ENCODE measurements at regions not wholly inside any gene's neighbourhood (a gene's known extent, or its start where the extent isn't known, plus 50 kb on each side); places are given as distances from the start of the nearest gene placed in this dataset.

DNA sequence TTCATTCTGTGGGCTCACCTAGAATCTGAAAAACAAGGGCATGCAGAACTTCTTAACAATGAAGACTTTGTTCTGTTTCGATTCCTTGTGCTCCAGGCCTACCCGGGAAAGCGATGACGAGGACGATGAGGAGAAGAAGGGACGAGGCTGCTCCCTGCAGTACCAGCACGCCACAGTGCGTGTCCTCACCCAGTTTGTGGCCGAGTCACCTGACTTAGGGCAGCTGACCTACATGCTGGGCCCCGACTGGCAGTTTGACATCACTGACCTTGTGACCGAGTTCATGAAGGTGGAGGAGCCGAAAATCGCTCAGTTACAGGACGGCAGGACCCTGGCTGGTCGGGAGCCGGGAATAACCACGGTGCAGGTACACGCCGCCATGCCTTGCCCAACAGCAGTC lies 585.4 kb downstream of the AACS start:
- H3K4me1 ChIP-seq: no peaks in the 10 kb centered on the region
- H3K4me3 ChIP-seq: no peak overlapping the region
- H3K27ac ChIP-seq: no peak overlapping the region
- DNase-seq (no peak), ATAC-seq (no peak)
- no peaks in the 10 kb centered on the region for H3K27me3 ChIP-seq
- in situ Hi-C loops (cut with MboI; ENCODE audit: low sequenced_read_pairs in 4 of 4): no loop called here
- intact Hi-C loops (cut with DNase I; ENCODE audit: low total_unique reads): no loop called here
- TF ChIP-seq, protein P1, sequence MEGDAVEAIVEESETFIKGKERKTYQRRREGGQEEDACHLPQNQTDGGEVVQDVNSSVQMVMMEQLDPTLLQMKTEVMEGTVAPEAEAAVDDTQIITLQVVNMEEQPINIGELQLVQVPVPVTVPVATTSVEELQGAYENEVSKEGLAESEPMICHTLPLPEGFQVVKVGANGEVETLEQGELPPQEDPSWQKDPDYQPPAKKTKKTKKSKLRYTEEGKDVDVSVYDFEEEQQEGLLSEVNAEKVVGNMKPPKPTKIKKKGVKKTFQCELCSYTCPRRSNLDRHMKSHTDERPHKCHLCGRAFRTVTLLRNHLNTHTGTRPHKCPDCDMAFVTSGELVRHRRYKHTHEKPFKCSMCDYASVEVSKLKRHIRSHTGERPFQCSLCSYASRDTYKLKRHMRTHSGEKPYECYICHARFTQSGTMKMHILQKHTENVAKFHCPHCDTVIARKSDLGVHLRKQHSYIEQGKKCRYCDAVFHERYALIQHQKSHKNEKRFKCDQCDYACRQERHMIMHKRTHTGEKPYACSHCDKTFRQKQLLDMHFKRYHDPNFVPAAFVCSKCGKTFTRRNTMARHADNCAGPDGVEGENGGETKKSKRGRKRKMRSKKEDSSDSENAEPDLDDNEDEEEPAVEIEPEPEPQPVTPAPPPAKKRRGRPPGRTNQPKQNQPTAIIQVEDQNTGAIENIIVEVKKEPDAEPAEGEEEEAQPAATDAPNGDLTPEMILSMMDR (IDR thresholded peaks at IDR 0.05 in 4 of 5, conservative IDR thresholded peaks at IDR 0.05 in 1 of 5): no peak
- no peak for TF ChIP-seq POLR2A (IDR thresholded peaks at IDR 0.05)
- no peaks in the 10 kb centered on the region for H3K9me3 ChIP-seq
- no peaks in the 10 kb centered on the region for H3K36me3 ChIP-seq

DNA sequence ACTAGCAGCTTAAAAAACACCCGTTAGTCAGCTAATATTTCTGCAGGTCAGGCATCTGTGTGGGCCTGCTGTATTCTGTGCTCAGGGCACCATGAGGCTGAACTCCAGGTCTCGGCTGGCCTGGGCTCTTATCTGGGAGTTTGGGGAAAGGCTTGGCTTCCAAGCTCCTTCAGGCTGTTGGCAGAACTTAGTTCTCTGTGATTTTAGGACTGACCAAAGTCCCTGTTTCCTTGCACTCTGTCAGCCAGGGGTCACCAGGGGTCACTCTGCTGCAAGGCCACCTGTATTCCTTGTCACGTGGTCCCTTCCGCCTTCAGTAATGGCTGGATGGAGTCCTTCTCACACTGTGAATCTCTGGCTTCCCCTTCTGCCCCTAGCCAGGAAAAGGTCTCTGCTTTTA lies 586.4 kb downstream of the AACS start:
- no peak for TF ChIP-seq POLR2A (IDR thresholded peaks at IDR 0.05)
- TF ChIP-seq, protein P1 (IDR thresholded peaks at IDR 0.05 in 4 of 5, conservative IDR thresholded peaks at IDR 0.05 in 1 of 5): no peak
- DNase-seq: no peak
- Histone ChIP-seq H3K27me3 (no peaks in the 10 kb centered on the region), H3K27ac (no peak overlapping the region), H3K4me1 (no peaks in the 10 kb centered on the region), H3K36me3 (no peaks in the 10 kb centered on the region), H3K4me3 (no peak overlapping the region), H3K9me3 (no peaks in the 10 kb centered on the region)
- ATAC-seq: no peak
- in situ Hi-C loops (cut with MboI; ENCODE audit: low sequenced_read_pairs in 4 of 4) (no loop called here), intact Hi-C loops (cut with DNase I; ENCODE audit: low total_unique reads) (no loop called here)

DNA sequence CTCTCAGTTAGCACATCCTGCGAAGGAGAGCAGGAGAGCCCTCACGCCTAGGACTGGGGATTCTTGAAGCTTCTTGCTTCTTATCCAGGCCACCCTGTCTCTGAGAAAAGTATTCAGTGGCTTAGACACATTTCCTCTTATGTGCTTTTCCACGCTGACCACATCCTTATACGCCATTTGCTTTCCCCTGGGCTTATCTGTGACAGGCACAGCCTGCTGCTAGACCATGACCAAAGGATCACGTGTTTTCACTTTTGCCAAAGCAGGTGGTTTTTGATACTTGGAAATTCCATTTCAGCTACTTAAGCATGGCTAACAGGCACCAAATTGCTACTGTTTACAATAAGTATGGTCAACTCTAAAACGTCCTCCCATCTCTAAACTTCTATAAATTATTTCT lies 587.4 kb downstream of the AACS start:
- Histone ChIP-seq H3K4me1 (no peaks in the 10 kb centered on the region), H3K9me3 (no peaks in the 10 kb centered on the region), H3K27ac (no peak overlapping the region), H3K27me3 (no peaks in the 10 kb centered on the region), H3K4me3 (no peak overlapping the region), H3K36me3 (no peaks in the 10 kb centered on the region)
- DNase-seq (no peak), ATAC-seq (no peak)
- intact Hi-C loops (cut with DNase I; ENCODE audit: low total_unique reads) (no loop called here), in situ Hi-C loops (cut with MboI; ENCODE audit: low sequenced_read_pairs in 4 of 4) (no loop called here)
- TF ChIP-seq, protein P1 (IDR thresholded peaks at IDR 0.05 in 4 of 5, conservative IDR thresholded peaks at IDR 0.05 in 1 of 5): no peak

DNA sequence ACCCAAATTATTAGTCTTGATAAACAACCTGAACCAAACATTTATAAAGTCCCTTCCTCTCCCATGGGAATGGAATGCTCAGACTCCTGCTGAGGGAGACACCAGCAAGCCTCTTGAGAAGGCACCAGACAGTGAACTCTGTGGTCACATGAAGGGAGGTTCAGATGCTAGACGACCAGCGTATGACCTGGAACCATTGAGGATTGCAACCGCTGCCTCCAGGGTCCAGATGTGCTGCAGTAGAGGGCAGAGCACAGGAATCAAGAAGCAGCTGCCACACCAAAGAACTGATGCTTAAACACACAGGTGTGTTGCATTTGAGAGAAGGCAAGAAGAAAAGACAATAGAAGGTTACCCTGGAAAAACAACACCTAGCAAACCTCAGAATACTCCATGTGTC lies 592.4 kb downstream of the AACS start:
- no peak for ATAC-seq
- Histone ChIP-seq H3K27me3 (no peaks in the 10 kb centered on the region), H3K4me3 (no peak overlapping the region), H3K36me3 (no peaks in the 10 kb centered on the region), H3K4me1 (no peaks in the 10 kb centered on the region), H3K9me3 (no peaks in the 10 kb centered on the region), H3K27ac (no peak overlapping the region)
- DNase-seq: no peak
- TF ChIP-seq POLR2A (IDR thresholded peaks at IDR 0.05): no peak
- TF ChIP-seq, protein P1 (IDR thresholded peaks at IDR 0.05 in 4 of 5, conservative IDR thresholded peaks at IDR 0.05 in 1 of 5): no peak
- in situ Hi-C loops (cut with MboI; ENCODE audit: low sequenced_read_pairs in 4 of 4): no loop called here
- intact Hi-C loops (cut with DNase I; ENCODE audit: low total_unique reads): no loop called here

DNA sequence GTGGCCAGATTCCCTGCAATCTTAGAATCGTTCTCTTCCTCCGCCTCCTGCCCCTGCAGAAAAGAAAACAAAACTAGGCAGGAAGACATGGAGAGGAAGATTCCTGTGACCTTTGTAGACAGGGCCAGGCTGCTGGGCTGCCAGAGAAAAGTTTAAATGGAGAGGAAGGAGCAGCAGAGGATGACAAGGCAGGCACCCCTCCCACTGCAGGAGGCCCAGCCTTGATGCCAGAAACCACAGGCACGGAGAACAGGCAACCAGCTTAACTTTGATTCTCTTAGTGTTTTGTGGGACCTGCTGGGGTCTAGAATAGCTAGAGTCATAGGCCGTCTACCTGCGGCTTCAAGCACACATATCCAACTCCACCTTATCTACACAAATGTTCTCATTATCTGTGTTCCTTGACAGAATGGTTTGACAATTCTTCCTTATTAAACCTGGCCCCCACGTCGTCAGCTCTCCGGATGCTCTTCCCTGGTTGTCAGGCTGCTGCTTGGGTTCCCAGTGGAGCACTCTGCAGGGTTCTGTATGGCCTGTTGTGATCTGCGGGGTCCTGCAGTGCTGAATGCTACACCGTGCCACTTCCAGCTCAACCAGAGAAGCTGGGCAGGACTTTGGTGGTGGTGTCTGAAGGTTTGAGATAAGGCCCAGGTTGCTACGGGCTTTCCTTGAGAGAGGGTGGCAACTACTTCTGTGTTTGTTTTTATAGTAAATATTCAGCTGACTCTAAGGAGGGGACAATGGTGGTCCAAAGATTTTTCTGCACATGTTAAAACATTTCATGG lies 609.5 kb downstream of the AACS start:
- no peak for TF ChIP-seq POLR2A (IDR thresholded peaks at IDR 0.05)
- TF ChIP-seq, protein P1 (IDR thresholded peaks at IDR 0.05 in 4 of 5, conservative IDR thresholded peaks at IDR 0.05 in 1 of 5): no peak
- no peak for DNase-seq
- in situ Hi-C loops (cut with MboI; ENCODE audit: low sequenced_read_pairs in 4 of 4): no loop called here
- intact Hi-C loops (cut with DNase I; ENCODE audit: low total_unique reads): no loop called here
- H3K36me3 ChIP-seq: no peaks in the 10 kb centered on the region
- H3K27ac ChIP-seq: no peak overlapping the region
- H3K9me3 ChIP-seq: no peaks in the 10 kb centered on the region
- no peaks in the 10 kb centered on the region for H3K4me1 ChIP-seq
- no peak for ATAC-seq
- H3K27me3 ChIP-seq: no peaks in the 10 kb centered on the region
- H3K4me3 ChIP-seq: no peak overlapping the region

Measured in gastrocnemius medialis (tissue), 4 donors.